Liver (tissue), 8 donors: ENCODE measurements at regions not wholly inside any gene's neighbourhood (a gene's known extent, or its start where the extent isn't known, plus 50 kb on each side); places are given as distances from the start of the nearest gene placed in this dataset.

Source experiments
- DNase-seq: peaks from one replicate; pipeline ENCODE4 v3.0.0-alpha.2; 2017; ENCODE audit warnings: low spot score
- H3K27ac ChIP-seq, 2 donors: one replicate each; pipeline ENCODE4 v1.7.0; 2013; ENCODE audit warnings: inconsistent platforms in 2 of 2, low read length in 2 of 2, control low read depth in 1 of 2, low read depth in 1 of 2, mild to moderate bottlenecking in 1 of 2
- H3K27me3 ChIP-seq, 4 donors: one replicate each; pipeline versions ENCODE4 v1.6.1 to v1.7.0; 2013; ENCODE audit warnings: low read length in 3 of 4, inconsistent platforms in 1 of 4, mild to moderate bottlenecking in 1 of 4, moderate library complexity in 1 of 4; ENCODE audit not compliant: control insufficient read depth in 4 of 4, insufficient read depth in 4 of 4
- H3K36me3 ChIP-seq, 4 donors: one replicate each; pipeline versions ENCODE4 v1.6.1 to v1.7.0; 2013; ENCODE audit warnings: low read length in 3 of 4, mild to moderate bottlenecking in 3 of 4, low read depth in 1 of 4, moderate library complexity in 1 of 4; ENCODE audit not compliant: control insufficient read depth in 4 of 4, insufficient read depth in 3 of 4
- H3K4me1 ChIP-seq, 4 donors: one replicate each; pipeline versions ENCODE4 v1.6.1 to v1.7.0; 2013; ENCODE audit warnings: low read length in 3 of 4, mild to moderate bottlenecking in 3 of 4, moderate library complexity in 1 of 4; ENCODE audit not compliant: control insufficient read depth in 4 of 4, insufficient read depth in 4 of 4
- H3K4me3 ChIP-seq, 3 donors: one replicate each; pipeline versions ENCODE4 v1.6.1 to v1.7.0; 2013; ENCODE audit warnings: low read length in 3 of 3, control low read depth in 1 of 3, low read depth in 1 of 3, mild to moderate bottlenecking in 1 of 3
- H3K9ac ChIP-seq, 2 donors: one replicate each; pipeline ENCODE4 v1.7.0; 2013; ENCODE audit warnings: low read length in 2 of 2, mild to moderate bottlenecking in 2 of 2, moderate library complexity in 2 of 2, control low read depth in 1 of 2, low read depth in 1 of 2
- H3K9me3 ChIP-seq, 4 donors: one replicate each; pipeline versions ENCODE4 v1.6.1 to v1.7.0; 2013; ENCODE audit warnings: low read length in 3 of 4; ENCODE audit not compliant: control insufficient read depth in 4 of 4
- ATF3 ChIP-seq: IDR thresholded peaks from 2 replicates; pipeline ENCODE4 v1.6.1; 2016; ENCODE audit warnings: antibody characterized with exemption
- CTCF ChIP-seq: fragments of 150-350 bp; IDR thresholded peaks from 2 replicates; pipeline ENCODE4 v1.5.1; 2017; ENCODE audit warnings: improper control_type of control experiment, low read depth, low read length; ENCODE audit not compliant: missing input control
- FOXA2 ChIP-seq: IDR thresholded peaks from 2 replicates; pipeline ENCODE4 v1.6.1; 2016; ENCODE audit warnings: antibody characterized with exemption
- GABPA ChIP-seq, 2 donors: IDR thresholded peaks in 1 of 2; conservative IDR thresholded peaks in 1 of 2; 2 replicates each; pipeline ENCODE4 v1.6.1; 2016; ENCODE audit warnings: antibody characterized with exemption in 2 of 2, mild to moderate bottlenecking in 1 of 2, moderate library complexity in 1 of 2
- HNF4A ChIP-seq, 2 donors: conservative IDR thresholded peaks; 2 replicates each; pipeline ENCODE4 v1.6.1; 2016; ENCODE audit warnings: antibody characterized with exemption in 2 of 2, mild to moderate bottlenecking in 2 of 2
- HNF4G ChIP-seq: IDR thresholded peaks from 2 replicates; pipeline ENCODE4 v1.6.1; 2016; ENCODE audit warnings: antibody characterized with exemption
- JUND ChIP-seq, 2 donors: IDR thresholded peaks; 2 replicates each; pipeline ENCODE4 v1.6.1; 2016; ENCODE audit warnings: antibody characterized with exemption in 2 of 2
- NR2F2 ChIP-seq: IDR thresholded peaks from 2 replicates; pipeline ENCODE4 v1.6.1; 2016; ENCODE audit warnings: antibody characterized with exemption
- RAD21 ChIP-seq, 2 donors: IDR thresholded peaks; 2 replicates each; pipeline ENCODE4 v1.6.1; 2016; ENCODE audit warnings: antibody characterized with exemption in 2 of 2, mild to moderate bottlenecking in 2 of 2
- RXRA ChIP-seq, 2 donors: IDR thresholded peaks; 2 replicates each; pipeline ENCODE4 v1.6.1; 2017 to 2018; ENCODE audit warnings: antibody characterized with exemption in 2 of 2, mild to moderate bottlenecking in 1 of 2
- SP1 ChIP-seq: IDR thresholded peaks from 2 replicates; pipeline ENCODE4 v1.6.1; 2018; ENCODE audit warnings: antibody characterized with exemption, mild to moderate bottlenecking
- TAF1 ChIP-seq: conservative IDR thresholded peaks from 2 replicates; pipeline ENCODE4 v1.6.1; 2016; ENCODE audit warnings: antibody characterized with exemption, mild to moderate bottlenecking
- WGBS: extraction: QIAGEN DNeasy Blood & Tissue Kit; methylation state at CpG from one replicate; pipeline ENCODE4 v1.1.7; 2013; 5-methylcytosine and 5-hydroxymethylcytosine counted together
- TF ChIP-seq, protein P1 (sequence below): IDR thresholded peaks from 2 replicates; pipeline ENCODE4 v1.6.1; 2016; ENCODE audit warnings: antibody characterized with exemption
- TF ChIP-seq, protein P2 (sequence below): IDR thresholded peaks from 2 replicates; pipeline ENCODE4 v1.6.1; 2016; ENCODE audit warnings: antibody characterized with exemption, mild to moderate bottlenecking
- donor health status: healthy.
- donor health status: healthy.
- donor health status: healthy.
- donor health status: healthy.
- donor health status: healthy.

DNA sequence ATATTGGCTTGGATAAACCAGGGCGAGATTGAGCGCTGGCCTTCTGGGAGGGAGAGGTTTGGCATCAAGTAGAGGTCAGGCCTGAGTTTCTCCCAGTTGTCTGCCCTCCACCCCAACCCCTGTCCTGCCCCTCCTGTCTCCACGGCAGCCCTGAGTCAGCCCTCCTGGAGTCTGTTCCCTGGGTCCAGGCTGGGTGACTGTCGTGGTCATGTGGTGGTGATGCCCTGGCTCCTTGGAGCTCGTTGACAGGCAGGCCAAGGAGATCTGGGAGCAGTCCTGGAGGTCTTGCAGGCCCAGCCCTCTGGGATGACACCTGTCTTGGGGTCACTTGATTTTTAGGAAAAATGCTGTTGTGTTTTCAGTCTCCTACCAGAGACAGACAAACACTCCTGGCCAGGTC lies 53.6 kb upstream of the PODXL start:
- no peak overlapping the region for H3K9ac ChIP-seq
- H3K36me3 ChIP-seq: no peaks in the 10 kb centered on the region
- H3K27me3 ChIP-seq: no peaks in the 10 kb centered on the region
- WGBS: 79% methylated on average over 5 of the region's 5 CpGs
- no peak for DNase-seq
- no peak overlapping the region for H3K27ac ChIP-seq
- no peak overlapping the region for H3K4me3 ChIP-seq
- TF ChIP-seq HNF4G (no peak), NR2F2 (no peak), TAF1 (no peak), SP1 (no peak), JUND (IDR thresholded peaks at IDR 0.05) (no peak), CTCF (no peak), GABPA (IDR thresholded peaks at IDR 0.05 in 1 of 2, conservative IDR thresholded peaks at IDR 0.05 in 1 of 2) (no peak), RAD21 (IDR thresholded peaks at IDR 0.05) (no peak), FOXA2 (no peak), HNF4A (conservative IDR thresholded peaks at IDR 0.05) (no peak)
- TF ChIP-seq, protein P1, sequence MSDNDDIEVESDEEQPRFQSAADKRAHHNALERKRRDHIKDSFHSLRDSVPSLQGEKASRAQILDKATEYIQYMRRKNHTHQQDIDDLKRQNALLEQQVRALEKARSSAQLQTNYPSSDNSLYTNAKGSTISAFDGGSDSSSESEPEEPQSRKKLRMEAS: no peak
- TF ChIP-seq, protein P2, sequence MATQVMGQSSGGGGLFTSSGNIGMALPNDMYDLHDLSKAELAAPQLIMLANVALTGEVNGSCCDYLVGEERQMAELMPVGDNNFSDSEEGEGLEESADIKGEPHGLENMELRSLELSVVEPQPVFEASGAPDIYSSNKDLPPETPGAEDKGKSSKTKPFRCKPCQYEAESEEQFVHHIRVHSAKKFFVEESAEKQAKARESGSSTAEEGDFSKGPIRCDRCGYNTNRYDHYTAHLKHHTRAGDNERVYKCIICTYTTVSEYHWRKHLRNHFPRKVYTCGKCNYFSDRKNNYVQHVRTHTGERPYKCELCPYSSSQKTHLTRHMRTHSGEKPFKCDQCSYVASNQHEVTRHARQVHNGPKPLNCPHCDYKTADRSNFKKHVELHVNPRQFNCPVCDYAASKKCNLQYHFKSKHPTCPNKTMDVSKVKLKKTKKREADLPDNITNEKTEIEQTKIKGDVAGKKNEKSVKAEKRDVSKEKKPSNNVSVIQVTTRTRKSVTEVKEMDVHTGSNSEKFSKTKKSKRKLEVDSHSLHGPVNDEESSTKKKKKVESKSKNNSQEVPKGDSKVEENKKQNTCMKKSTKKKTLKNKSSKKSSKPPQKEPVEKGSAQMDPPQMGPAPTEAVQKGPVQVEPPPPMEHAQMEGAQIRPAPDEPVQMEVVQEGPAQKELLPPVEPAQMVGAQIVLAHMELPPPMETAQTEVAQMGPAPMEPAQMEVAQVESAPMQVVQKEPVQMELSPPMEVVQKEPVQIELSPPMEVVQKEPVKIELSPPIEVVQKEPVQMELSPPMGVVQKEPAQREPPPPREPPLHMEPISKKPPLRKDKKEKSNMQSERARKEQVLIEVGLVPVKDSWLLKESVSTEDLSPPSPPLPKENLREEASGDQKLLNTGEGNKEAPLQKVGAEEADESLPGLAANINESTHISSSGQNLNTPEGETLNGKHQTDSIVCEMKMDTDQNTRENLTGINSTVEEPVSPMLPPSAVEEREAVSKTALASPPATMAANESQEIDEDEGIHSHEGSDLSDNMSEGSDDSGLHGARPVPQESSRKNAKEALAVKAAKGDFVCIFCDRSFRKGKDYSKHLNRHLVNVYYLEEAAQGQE: no peak
- no peaks in the 10 kb centered on the region for H3K4me1 ChIP-seq
- H3K9me3 ChIP-seq: no peaks in the 10 kb centered on the region

- Histone ChIP-seq H3K9ac (no peak overlapping the region), H3K27me3 (no peaks in the 10 kb centered on the region), H3K4me3 (no peak overlapping the region), H3K36me3 (no peaks in the 10 kb centered on the region), H3K9me3 (no peaks in the 10 kb centered on the region), H3K27ac (no peak overlapping the region), H3K4me1 (no peaks in the 10 kb centered on the region)
- 41% methylated on average over 5 of the region's 5 CpGs for WGBS
- no peak for DNase-seq
- TF ChIP-seq RXRA (IDR thresholded peaks at IDR 0.05) (no peak), JUND (IDR thresholded peaks at IDR 0.05) (no peak), ATF3 (no peak), HNF4A (conservative IDR thresholded peaks at IDR 0.05) (no peak)
- TF ChIP-seq, protein P1: no peak
- TF ChIP-seq, protein P2: no peak
Measured at GRCh38 chr7:131608116-131608500, 51.7 kb upstream of the PODXL start.
